GM21528 (cell line): ENCODE measurements at regions not wholly inside any gene's neighbourhood (a gene's known extent, or its start where the extent isn't known, plus 50 kb on each side); places are given as distances from the start of the nearest gene placed in this dataset.

ENCODE experiments used
- ATAC-seq: cut with Tn5 transposase; IDR thresholded peaks from one replicate; pipeline ENCODE4 v1.9.1; 2021; ENCODE audit warnings: mild to moderate bottlenecking, moderate library complexity; ENCODE audit not compliant: unreplicated experiment, low FRiP score

GRCh38 chr2:221197225-221197856, 374.8 kb downstream of the EPHA4 start:
- no peak for ATAC-seq

DNA sequence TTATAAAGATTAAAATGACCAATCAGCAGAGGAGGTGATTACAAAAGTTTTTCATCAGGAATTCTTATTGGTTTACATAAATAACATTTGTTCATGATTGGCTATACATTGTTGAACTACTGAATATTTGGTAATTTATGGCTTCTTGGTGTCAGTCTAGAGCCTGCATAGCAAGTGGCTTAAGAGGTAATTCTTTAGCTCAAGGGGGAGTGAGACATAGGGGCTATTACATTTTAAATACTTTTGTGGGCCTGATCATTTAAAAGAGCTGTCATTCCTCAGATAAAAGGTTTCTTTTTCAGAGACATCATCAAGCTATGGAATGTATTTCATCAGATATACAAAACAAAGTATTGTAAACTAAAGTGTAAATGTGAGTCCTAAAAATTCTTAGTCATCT, 373.8 kb downstream of the EPHA4 start:
- no peak for ATAC-seq

GRCh38 chr2:221200184-221200839, 371.8 kb downstream of the EPHA4 start:
- ATAC-seq: no peak

DNA sequence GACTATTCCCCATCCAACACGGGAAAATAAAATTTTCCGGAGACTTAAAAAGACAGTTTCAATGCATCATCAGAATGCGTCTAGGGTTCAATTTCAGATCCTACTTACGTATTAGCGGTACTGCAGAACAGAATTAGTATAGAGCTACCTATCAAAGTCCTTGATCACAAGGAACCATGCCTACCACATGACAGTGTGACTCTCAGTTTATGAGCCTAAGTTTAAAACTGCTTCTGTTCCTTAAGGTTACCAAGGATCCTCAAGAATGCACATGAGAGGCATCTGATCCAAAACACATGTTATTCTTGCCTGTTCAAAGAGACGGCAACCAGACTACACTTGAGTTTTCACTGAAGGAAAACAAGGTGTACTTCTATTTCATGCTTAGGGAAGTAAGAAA, 369.7 kb downstream of the EPHA4 start:
- no peak for ATAC-seq

DNA sequence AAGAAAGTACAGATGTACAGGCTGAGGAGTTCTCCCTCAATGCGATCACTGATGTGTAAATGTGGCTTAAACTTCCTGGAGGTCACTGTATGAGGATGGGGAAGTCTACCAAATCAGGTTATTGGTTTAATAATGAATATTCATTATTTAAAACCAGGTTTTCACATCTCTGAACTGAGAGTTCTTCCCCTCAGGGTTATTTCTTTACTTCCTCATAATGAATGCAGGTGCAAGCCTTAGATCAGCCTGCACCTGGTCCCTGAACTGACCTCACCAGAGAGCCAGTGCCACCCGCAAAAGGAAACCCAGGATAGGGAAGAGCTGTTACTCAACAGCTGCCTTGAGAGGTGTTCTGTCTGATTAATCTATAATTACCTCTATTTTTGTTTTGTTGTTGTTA, 369.0 kb downstream of the EPHA4 start:
- ATAC-seq: peak; percentile 98

- ATAC-seq: no peak
These were observed 368.2 kb downstream of the EPHA4 start for GRCh38 chr2:221203856-221204255.

DNA sequence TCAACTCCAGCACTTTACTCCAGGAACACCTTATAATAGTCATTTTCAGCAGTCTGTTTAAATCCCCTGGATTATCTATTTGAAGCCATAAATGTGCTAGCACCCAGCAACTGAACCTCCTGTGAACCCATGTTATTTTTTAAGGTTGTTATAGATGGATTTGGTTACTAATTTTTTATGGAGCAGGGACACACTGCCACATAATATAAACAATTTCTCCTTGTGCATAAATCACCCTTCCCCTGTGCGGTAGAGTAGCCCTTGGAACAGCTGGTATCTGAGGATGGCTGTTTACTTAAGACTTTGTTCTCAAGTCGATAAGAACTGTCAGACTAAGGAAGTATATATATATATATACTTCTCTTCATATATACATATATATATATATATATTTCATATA, 367.4 kb downstream of the EPHA4 start:
- ATAC-seq: no peak

GRCh38 chr2:221205103-221205673, 366.9 kb downstream of the EPHA4 start:
- ATAC-seq: no peak

GRCh38 chr2:221210686-221211085, 361.4 kb downstream of the EPHA4 start:
- ATAC-seq: no peak

GRCh38 chr2:221211653-221212052, 360.5 kb downstream of the EPHA4 start:
- ATAC-seq: no peak

DNA sequence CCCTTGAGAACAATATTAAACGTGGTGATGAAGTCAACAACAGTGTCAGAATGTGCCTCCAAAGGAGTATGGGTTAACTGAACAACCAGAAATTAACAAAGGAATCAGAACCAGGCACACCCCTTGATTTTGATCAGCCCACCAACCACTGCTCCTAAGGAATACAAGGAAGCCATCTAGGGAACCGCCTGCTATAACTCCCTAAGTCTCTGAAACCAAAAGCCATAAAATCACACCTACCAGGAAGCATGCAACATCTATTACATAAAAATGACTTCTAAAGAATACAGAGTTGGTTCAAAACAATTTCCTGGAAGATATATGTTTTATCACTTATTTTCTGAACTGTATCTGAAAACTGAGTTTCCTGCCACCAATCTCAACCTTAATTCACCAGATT, 360.0 kb downstream of the EPHA4 start:
- ATAC-seq: no peak

- no peak for ATAC-seq
These were observed 356.6 kb downstream of the EPHA4 start for GRCh38 chr2:221215487-221215886.

DNA sequence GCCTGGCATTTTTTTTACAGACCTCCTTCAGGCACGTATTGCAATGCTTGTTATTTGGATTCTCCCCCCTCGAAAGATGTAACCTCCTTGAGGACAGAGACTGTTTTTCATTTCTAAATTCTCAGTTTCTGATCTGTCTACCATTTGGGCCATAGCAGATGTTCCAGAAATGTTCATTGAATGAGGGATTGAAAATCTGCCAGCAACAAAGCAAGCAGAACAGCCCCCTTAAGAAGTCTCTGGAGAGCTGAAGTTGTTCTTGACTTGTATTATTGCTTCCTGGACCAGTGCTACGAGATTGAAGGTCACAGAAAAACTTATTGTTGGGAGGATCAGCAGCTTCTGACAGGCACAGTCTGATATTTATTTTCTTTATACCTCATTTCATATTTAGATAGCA, 355.5 kb downstream of the EPHA4 start:
- ATAC-seq: no peak

DNA sequence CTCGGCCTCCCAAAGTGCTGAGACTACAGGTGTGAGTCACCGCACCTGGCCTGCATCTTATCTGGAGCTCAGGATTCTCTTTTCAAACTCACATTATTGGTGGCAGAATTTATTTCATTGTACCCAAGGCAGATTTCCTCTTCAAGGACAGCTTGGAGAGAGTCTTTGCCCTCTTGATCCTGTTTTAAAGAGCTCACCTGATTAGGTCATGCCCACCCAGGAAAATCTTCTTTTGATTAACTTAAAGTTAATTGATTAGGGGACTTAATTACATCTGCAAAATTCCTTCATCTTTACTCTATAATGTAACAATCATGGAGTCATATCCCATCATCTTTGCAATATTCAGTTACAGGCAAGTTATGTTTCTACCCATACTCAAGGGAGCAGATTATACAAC, 346.4 kb downstream of the EPHA4 start:
- ATAC-seq: no peak

DNA sequence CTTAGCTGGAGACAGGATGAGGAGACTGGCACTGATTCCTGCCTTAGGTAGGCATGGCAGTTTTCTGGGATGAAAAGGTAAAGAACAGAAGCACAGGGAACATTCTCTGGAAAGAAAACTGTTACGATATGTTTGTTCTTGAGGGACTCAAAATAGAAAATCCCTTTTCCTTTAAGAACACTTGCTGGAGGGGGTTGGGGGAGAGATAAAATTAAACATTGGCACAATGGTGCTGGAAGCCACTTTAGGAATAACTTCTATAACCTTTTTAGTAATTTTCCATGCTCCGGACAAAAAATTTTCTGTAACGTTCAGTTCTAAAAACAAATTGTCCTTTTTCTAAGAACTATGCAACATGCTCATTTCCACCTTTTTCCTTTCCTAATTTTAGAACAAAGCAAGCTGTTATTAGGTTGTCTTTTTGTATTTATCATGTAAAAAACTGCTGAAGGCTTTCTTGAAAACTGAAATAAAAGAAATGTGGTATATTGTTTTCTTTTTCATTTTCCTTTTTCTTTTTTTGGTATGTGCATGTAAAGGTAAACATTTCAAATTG, 343.8 kb downstream of the EPHA4 start:
- no peak for ATAC-seq

DNA sequence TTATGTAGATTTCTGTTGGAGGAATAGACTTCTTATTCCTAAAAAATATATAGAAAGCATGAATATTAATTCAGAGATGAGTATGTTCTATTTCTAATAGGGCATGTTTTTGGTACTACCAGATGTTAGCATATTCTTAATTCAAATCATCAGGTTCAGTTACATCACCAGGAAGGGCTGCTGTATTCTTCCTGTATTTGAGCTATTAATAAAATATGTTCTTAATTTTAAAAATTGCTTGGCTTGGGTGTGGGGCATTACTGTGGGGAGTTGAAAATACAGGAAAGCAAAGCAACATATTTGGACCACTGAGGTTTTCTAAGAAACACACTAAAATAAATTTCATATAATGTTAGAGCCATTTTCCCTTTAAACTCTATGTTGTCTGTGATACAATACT, 343.0 kb downstream of the EPHA4 start:
- no peak for ATAC-seq

DNA sequence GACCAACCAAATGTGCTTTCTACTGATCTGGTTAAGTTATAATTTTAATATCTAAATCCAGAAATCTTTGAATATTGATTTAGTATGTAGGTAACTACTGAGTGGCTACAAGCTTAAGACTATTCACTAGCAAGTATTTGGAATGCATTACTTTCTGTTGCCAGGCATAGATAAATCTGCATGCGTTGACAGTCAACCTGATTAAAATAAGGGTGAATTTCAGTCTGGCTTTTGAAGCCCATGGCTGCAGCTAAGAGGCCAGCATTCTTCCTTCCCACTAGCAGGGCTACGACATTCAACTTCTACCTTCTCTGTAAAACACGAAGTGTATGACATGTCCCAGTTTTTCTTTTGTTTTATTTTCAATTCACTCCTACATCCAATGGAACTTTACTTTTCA, 340.6 kb downstream of the EPHA4 start:
- ATAC-seq: no peak

DNA sequence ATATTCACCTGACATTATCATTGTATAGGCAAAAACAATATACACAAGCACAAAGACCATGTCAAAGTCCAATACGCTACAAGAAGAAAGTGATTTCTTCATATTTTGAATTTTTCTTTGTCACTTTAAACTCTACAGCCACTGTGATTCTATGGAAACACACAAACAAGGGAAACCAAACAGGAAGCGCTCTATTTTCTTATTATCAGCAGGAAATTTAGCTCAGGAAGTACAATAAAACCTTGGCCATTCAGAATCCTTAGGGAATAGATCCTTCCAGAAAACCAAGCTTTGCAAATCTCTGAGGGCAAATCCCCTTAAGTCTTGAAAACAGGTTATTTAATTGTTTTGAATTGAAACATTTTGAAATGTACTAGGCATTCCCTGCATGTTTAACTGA, 336.2 kb downstream of the EPHA4 start:
- no peak for ATAC-seq

DNA sequence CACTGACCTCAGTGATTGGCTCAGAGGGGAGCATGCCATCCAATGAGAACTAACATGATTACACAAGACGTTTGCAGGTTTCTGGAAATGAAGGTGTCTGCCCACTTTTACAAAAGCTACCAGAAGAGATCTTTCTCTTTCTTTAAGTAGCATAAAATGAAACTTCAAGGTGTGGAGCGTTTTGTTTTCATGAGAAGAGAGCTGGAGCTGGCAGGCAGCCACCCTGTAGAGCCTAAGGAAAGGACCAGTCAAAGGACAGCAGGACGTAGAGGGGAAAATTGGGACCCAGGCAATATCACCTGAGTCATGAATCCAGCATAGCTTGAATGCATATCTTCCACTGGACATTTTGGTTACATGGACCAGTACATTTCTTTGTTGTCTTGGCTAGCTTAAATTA, 331.0 kb downstream of the EPHA4 start:
- ATAC-seq: no peak

- no peak for ATAC-seq
These were observed 328.3 kb downstream of the EPHA4 start for GRCh38 chr2:221243771-221244170.

- no peak for ATAC-seq
These were observed 327.1 kb downstream of the EPHA4 start for GRCh38 chr2:221245045-221245444.

DNA sequence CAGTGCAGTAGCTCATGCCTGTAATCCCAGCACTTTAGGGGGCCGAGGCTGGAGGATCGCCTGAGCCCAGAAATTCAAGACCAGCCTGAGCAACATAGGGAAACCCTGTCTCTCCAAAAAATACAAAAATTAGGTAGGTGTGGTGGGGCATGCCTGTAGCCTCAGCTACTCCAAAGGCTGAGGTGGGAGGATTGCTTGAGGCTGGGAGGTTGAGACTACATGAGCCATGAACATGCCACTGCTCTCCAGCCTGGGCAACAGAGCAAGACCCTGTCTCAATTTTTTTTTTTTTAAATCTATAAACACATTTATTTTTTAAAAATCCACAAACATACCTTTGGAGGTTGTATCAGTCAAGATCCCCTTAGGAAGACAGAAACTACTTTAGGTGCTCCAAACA, 326.3 kb downstream of the EPHA4 start:
- ATAC-seq: no peak
